GM04504 (cell line): ENCODE measurements at regions not wholly inside any gene's neighbourhood (a gene's known extent, or its start where the extent isn't known, plus 50 kb on each side); places are given as distances from the start of the nearest gene placed in this dataset.
"Not testable (repeated sequence)": the region's sequence is repeated elsewhere in the genome, so short reads cannot be mapped to it uniquely, and the experiment has no call there.

Experiments
- DNase-seq: peaks from one replicate; pipeline ENCODE4 v3.0.0-alpha.2; 2012; ENCODE audit warnings: low read depth

- no peak for DNase-seq
Measured at GRCh38 chr12:111154147-111154834, 214.6 kb downstream of the PHETA1 start.

GRCh38 chr12:111152561-111152960 is 216.3 kb downstream of the PHETA1 start:
- DNase-seq: no peak

GRCh38 chr12:111150921-111151840 is 217.7 kb downstream of the PHETA1 start:
- no peak for DNase-seq

- no peak for DNase-seq
Measured at GRCh38 chr12:111150360-111150759, 218.5 kb downstream of the PHETA1 start.

GRCh38 chr12:111149299-111149698 is 219.6 kb downstream of the PHETA1 start:
- no peak for DNase-seq

- no peak for DNase-seq
Measured at GRCh38 chr12:111148005-111148404, 220.9 kb downstream of the PHETA1 start.

- DNase-seq: no peak
Measured at GRCh38 chr12:111143271-111143670, 222.9 kb upstream of the MYL2 start.

GRCh38 chr12:111141205-111141604 is 220.8 kb upstream of the MYL2 start:
- DNase-seq: no peak

- no peak for DNase-seq
Measured at GRCh38 chr12:111138016-111138415, 217.6 kb upstream of the MYL2 start.

- no peak for DNase-seq
Measured at GRCh38 chr12:111135293-111135832, 215.0 kb upstream of the MYL2 start.

GRCh38 chr12:111130336-111130735 is 210.0 kb upstream of the MYL2 start:
- no peak for DNase-seq

DNA sequence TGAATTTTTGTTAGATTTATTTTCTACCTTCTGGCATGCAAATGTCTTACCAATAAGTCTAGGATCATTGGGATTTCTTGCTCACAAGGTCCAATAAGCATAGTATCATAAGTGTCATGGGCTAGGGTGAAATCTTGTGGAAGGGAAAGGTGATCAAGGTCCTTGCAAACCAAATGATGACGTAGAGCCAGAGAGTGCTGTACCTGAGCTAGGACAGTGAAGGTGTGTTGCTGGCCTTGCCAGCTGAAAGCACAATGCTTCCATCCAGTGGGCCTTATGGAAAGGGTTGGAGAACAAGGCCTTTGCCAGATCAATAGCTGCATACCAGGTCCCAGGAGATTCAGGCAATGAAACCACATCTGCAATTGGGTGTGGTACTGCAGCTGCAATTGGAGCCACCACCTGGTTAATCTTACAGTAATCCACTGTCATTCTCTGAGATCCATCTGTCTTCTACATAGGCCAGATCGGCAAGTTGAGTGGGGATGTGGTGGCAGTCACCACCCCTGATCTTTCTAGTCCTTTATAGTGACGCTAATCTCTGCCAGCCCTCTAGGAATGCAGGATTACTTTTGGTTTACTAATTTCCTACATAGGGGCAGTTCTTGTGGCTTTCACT is 208.9 kb upstream of the MYL2 start:
- DNase-seq: no peak

DNA sequence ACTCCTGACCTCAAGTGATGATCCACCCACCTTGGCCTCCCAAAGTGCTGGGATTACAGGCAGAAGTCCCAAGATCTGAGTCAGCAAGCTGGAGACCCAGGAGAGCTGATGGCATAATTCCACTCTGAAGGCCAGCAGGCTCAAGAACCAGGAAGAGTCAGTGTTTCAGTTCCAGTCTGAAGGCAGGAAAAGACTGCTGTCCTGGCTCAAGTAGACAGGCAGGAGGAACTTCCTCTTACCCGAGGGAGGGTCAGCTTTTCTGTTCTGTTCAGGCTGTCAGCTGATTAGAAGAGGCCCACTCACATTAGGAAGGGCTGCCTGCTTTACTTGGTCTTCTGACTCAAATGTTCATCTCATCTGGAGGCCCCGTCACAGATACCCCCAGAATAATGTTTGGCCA is 206.0 kb upstream of the MYL2 start:
- DNase-seq: no peak

GRCh38 chr12:111124183-111124582 is 203.8 kb upstream of the MYL2 start:
- no peak for DNase-seq

DNA sequence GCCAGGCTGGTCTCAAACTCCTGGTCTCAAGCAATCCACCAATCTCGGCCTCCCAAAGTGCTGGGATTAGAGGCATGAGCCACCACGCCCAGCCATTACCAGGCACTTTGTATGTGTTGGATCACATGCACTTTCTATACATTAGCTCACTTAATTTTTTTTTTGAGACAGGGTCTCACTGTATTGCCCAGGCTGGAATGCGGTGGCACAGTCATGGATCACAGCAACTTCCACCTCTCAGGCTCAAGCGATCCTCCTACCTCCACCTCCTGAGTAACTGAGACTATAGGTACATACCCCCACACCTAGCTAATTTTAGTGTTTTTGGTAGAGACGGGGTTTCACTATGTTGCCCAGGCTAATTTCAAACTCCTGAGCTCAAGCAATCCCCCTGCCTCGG is 203.0 kb upstream of the MYL2 start:
- no peak for DNase-seq

DNA sequence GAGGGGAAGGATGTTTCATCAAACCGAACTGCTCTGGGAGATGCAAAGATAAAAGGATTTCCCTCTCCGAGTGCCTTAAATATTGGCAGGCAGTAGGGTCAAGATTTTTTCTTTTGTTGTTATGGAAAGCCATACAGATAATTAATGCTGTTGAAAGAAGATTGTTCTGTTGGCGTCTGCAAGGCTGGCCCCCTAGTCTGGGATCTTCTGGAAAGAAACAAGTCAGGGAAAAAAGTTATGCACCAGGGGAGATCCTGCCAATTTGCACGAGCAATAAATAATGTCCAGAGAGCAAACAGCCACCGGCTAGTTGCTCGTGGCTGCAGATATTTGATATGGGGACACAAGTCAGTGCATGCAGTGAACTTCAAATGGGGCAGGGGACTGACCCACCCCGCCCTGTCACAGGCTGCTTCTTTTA is 202.1 kb upstream of the MYL2 start:
- DNase-seq: no peak

DNA sequence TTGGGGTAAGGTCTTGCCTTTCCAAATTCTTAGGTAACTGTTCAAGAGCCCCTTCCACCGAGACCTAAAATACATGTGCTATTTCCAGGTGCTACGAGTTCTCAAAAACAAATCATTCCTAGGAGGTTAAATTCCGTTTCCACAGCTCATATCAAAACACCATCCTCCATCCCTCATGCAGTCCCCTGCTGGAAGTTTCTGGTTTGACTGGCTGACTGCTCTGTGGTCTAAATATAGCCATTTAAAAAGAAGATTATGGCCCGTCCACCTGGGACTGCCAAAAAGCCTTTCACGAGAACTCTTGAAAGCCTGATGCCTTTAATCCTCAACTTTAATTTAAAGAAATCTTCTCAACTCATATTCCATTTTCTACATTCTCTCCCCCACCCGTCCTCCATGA is 201.5 kb upstream of the MYL2 start:
- DNase-seq: no peak

- DNase-seq: no peak
Measured at GRCh38 chr12:111120578-111120977, 200.2 kb upstream of the MYL2 start.

DNA sequence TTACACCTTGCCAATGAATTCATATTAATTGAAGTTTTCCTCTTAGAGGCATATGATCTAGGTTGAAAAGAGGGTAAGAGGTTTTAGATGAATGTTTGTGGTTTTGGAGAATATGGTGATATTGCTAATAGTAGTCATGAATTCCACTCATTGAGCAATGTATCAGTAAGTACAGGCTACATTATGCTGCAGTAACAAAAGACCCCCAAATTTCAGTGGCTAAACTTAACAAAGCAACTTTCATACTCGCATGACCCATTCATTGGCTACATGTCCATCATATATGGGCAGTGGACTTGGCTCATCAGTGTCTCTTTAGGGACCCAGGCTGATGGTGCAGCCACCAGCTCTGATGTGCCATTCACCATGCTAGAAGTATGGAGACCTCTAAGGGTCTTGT is 196.6 kb upstream of the MYL2 start:
- no peak for DNase-seq

- not testable (repeated sequence) for DNase-seq
Measured at GRCh38 chr12:111113313-111113712, 192.9 kb upstream of the MYL2 start.

- DNase-seq: no peak
Measured at GRCh38 chr12:111112311-111113098, 192.1 kb upstream of the MYL2 start.

DNA sequence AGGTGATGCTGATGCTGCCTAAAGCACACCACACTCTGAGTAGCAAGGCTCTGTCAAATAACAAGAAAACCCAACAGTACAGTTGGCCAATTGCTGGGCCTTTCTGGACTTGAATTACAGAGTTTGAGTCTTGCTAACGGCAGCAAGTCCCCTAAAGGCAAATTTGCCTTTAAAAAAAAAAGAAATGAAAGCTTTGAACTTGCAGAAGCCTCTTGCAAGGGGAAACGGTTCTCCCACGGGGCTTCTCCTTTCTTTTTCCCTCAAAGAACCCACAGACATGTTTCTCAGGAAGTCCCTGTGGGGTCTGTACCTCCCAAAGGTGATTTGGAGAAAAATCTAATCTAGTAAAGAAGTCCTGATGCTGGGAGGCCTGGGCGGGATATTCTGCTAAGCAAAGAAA is 191.3 kb upstream of the MYL2 start:
- no peak for DNase-seq
